ENCODE measurements at regions not wholly inside any gene's neighbourhood (a gene's known extent, or its start where the extent isn't known, plus 50 kb on each side); places are given as distances from the start of the nearest gene placed in this dataset.
A peak's percentile ranks its signal among the peaks of the same experiment; 100 is the strongest.

DNA sequence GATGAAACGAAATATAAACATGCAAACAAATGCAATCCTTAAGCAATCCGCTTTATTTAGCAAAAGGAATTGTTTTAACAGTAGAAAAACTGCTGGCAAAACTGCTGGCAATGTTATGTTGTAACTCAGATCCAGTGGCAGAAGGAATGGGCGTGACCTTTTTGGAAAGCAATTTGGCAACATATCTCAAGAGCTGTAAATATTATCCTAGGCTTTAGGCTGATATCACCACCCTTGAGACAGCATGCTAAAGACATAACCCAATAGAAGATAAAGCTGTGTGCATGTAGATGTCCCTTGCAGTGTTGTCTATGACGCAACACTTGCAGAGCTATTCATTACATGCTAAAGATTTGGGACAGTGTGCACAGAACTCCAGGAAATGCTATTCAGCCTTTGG lies 138.5 kb downstream of the DICER1 start:
- H3K79me2 ChIP-seq (ENCODE audit: low read depth), result no peaks in the 10 kb centered on the region
- H3K4me2 ChIP-seq, result no peak overlapping the region
- no peak overlapping the region for H2AFZ ChIP-seq (replicated peaks)
- H3K4me3 Mint-ChIP-seq, result no peak overlapping the region
- H3K4me1 Mint-ChIP-seq, result no peaks in the 10 kb centered on the region
- no peaks in the 10 kb centered on the region for H4K20me1 ChIP-seq (ENCODE audit: low read depth)
- DNase-seq (ENCODE audit: low spot score), result no peak
- H3K4me3 ChIP-seq, result no peak overlapping the region
- TF ChIP-seq, protein P1, sequence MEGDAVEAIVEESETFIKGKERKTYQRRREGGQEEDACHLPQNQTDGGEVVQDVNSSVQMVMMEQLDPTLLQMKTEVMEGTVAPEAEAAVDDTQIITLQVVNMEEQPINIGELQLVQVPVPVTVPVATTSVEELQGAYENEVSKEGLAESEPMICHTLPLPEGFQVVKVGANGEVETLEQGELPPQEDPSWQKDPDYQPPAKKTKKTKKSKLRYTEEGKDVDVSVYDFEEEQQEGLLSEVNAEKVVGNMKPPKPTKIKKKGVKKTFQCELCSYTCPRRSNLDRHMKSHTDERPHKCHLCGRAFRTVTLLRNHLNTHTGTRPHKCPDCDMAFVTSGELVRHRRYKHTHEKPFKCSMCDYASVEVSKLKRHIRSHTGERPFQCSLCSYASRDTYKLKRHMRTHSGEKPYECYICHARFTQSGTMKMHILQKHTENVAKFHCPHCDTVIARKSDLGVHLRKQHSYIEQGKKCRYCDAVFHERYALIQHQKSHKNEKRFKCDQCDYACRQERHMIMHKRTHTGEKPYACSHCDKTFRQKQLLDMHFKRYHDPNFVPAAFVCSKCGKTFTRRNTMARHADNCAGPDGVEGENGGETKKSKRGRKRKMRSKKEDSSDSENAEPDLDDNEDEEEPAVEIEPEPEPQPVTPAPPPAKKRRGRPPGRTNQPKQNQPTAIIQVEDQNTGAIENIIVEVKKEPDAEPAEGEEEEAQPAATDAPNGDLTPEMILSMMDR (IDR thresholded peaks at IDR 0.05), result no peak
- TF ChIP-seq EZH2 (IDR thresholded peaks at IDR 0.05), result no peak
- TF ChIP-seq EZH2phosphoT487 (IDR thresholded peaks at IDR 0.05), result no peak
- no peaks in the 10 kb centered on the region for H3K9me3 ChIP-seq (ENCODE audit: low read depth)
- H3K4me1 ChIP-seq, result no peaks in the 10 kb centered on the region
- no peaks in the 10 kb centered on the region for H3F3A ChIP-seq (ENCODE audit: low read depth)
- H3K27me3 ChIP-seq, result no peaks in the 10 kb centered on the region
- H3K27me3 Mint-ChIP-seq (ENCODE audit: insufficient read depth, low read depth), result peaks cover 2% of the 10 kb centered on the region
- H3K36me3 Mint-ChIP-seq, result no peaks in the 10 kb centered on the region
- no peak overlapping the region for H3K9ac ChIP-seq
- H3K27ac Mint-ChIP-seq, result no peak overlapping the region
- no peak overlapping the region for H3K27ac ChIP-seq
- peaks cover 2% of the 10 kb centered on the region for H3K9me3 Mint-ChIP-seq
- H3K36me3 ChIP-seq, result no peaks in the 10 kb centered on the region

DNA sequence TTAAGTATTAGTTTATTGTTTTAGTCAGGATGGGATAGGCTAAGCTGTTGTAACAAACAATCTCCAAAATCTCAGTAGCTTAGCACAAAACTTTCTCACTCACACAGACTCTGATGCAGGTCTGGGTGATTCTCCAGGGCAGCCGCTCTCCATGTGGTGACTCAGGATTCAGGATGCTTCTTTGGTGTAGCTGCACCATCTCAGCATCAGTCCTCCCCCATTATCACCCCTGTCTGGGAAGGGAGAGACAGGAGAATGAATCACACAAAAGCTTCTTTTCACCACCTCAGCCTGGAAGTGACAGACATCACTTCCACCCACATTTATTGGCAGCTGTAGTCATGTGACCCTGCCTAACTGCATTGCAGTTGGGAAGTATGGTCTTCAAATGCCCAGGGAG lies 142.3 kb downstream of the DICER1 start:
- Mint-ChIP-seq H3K9me3 (no peaks in the 10 kb centered on the region), H3K4me3 (no peak overlapping the region), H3K4me1 (peaks cover 5% of the 10 kb centered on the region), H3K27ac (no peak overlapping the region), H3K36me3 (no peaks in the 10 kb centered on the region), H3K27me3 (ENCODE audit: insufficient read depth, low read depth) (peaks cover 2% of the 10 kb centered on the region)
- Histone ChIP-seq H3K4me1 (peaks cover 11% of the 10 kb centered on the region), H3K4me3 (no peak overlapping the region), H3K9me3 (ENCODE audit: low read depth) (no peaks in the 10 kb centered on the region), H3K9ac (no peak overlapping the region), H4K20me1 (ENCODE audit: low read depth) (no peaks in the 10 kb centered on the region), H3K27me3 (no peaks in the 10 kb centered on the region), H3K27ac (no peak overlapping the region), H3K36me3 (no peaks in the 10 kb centered on the region), H3K79me2 (ENCODE audit: low read depth) (no peaks in the 10 kb centered on the region), H3K4me2 (no peak overlapping the region), H3F3A (ENCODE audit: low read depth) (no peaks in the 10 kb centered on the region), H2AFZ (replicated peaks) (no peak overlapping the region)
- TF ChIP-seq, protein P1 (IDR thresholded peaks at IDR 0.05), result no peak
- TF ChIP-seq EZH2 (IDR thresholded peaks at IDR 0.05), result no peak
- TF ChIP-seq EZH2phosphoT487 (IDR thresholded peaks at IDR 0.05), result no peak
- no peak for DNase-seq (ENCODE audit: low spot score)

DNA sequence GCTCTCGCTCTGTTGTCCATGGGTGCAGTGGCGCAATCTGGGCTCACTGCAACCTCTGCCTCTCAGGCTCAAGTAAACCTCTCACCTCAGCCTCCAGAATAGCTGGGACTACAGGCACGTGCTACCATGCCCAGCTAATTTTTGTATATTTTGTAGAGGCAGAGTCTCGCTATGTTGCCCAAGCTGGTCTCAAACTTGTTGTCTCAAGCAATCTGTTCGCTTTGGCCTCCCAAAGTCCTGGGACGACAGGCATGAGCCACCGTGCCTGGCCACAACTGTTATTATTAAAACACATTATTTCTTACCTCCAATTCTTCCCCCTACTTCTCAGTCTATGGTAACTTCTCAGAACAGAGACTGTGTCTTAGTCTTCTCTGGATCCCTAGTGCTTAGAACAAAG lies 143.3 kb downstream of the DICER1 start:
- Mint-ChIP-seq H3K4me1 (peaks cover 5% of the 10 kb centered on the region), H3K9me3 (no peaks in the 10 kb centered on the region)
- H3K4me3 ChIP-seq, result no peak overlapping the region

DNA sequence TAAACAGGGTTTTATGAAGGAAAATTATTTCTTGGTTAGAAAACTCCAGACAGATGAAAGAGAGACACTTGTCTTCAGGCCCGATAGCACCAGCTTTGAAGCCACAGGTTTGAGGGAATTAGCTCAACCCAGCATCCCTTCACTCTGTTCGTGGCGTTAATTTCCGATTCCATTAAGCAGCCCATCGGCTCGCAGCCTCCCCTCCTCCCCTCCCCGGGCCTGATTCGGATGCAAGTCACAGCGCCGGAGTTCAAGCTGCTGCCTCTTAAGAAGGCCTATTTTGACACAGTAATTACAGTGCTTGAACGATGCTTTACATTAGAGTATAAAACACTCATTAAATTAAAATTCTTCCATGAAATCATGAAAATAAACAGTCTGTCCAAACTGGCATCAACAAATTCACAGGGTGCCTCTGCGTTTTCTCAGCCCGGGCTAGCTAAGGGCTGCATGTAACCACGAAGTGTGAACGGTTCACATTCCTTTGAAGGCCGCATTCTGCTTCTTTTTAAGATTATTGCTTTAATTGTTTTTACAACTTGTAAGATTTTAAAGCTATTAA lies 145.8 kb downstream of the DICER1 start:
- Histone ChIP-seq H3K27me3 (no peaks in the 10 kb centered on the region), H3K4me3 (no peak overlapping the region), H3K36me3 (no peaks in the 10 kb centered on the region), H3K4me2 (no peak overlapping the region), H4K20me1 (ENCODE audit: low read depth) (no peaks in the 10 kb centered on the region), H3K79me2 (ENCODE audit: low read depth) (no peaks in the 10 kb centered on the region), H3K9me3 (ENCODE audit: low read depth) (no peaks in the 10 kb centered on the region), H3K9ac (no peak overlapping the region), H3F3A (ENCODE audit: low read depth) (no peaks in the 10 kb centered on the region), H3K27ac (no peak overlapping the region), H2AFZ (replicated peaks) (no peak overlapping the region), H3K4me1 (peaks cover 11% of the 10 kb centered on the region)
- Mint-ChIP-seq H3K4me1 (peaks cover 5% of the 10 kb centered on the region), H3K27ac (peak overlapping the region; percentile 33), H3K9me3 (no peaks in the 10 kb centered on the region), H3K36me3 (no peaks in the 10 kb centered on the region), H3K27me3 (ENCODE audit: insufficient read depth, low read depth) (no peaks in the 10 kb centered on the region), H3K4me3 (no peak overlapping the region)
- peak; percentile 56 for DNase-seq (ENCODE audit: low spot score)
- TF ChIP-seq EZH2 (IDR thresholded peaks at IDR 0.05) (no peak), EZH2phosphoT487 (IDR thresholded peaks at IDR 0.05) (no peak)
- TF ChIP-seq, protein P1 (IDR thresholded peaks at IDR 0.05), result no peak

More for the DNA sequence above, 143.3 kb downstream of the DICER1 start:
- Mint-ChIP-seq H3K36me3 (no peaks in the 10 kb centered on the region), H3K27ac (no peak overlapping the region), H3K4me3 (no peak overlapping the region), H3K27me3 (ENCODE audit: insufficient read depth, low read depth) (no peaks in the 10 kb centered on the region)
- Histone ChIP-seq H3K27me3 (no peaks in the 10 kb centered on the region), H3K36me3 (no peaks in the 10 kb centered on the region), H3K9me3 (ENCODE audit: low read depth) (no peaks in the 10 kb centered on the region), H3K79me2 (ENCODE audit: low read depth) (no peaks in the 10 kb centered on the region), H3F3A (ENCODE audit: low read depth) (no peaks in the 10 kb centered on the region), H3K27ac (no peak overlapping the region), H2AFZ (replicated peaks) (no peak overlapping the region), H3K9ac (no peak overlapping the region), H3K4me2 (no peak overlapping the region), H4K20me1 (ENCODE audit: low read depth) (no peaks in the 10 kb centered on the region), H3K4me1 (peaks cover 11% of the 10 kb centered on the region)
- TF ChIP-seq EZH2phosphoT487 (IDR thresholded peaks at IDR 0.05), result no peak
- no peak for DNase-seq (ENCODE audit: low spot score)

Data from neural progenitor cell (in vitro differentiated cells).